Activated B cell treated with CpG ODN at 0.5 μM for 24 hours (primary cell): ENCODE measurements at regions not wholly inside any gene's neighbourhood (a gene's known extent, or its start where the extent isn't known, plus 50 kb on each side); places are given as distances from the start of the nearest gene placed in this dataset.

ENCODE experiments used
- ATAC-seq: fragments of 200-7000 bp; cut with Tn5 transposase; one replicate; pipeline ENCODE4 v1.10.0; 2021; ENCODE audit warnings: low read depth, mild to moderate bottlenecking, moderate library complexity
- CTCF ChIA-PET: fragments of 350-600 bp; sonication (Branson Sonifier 250); formaldehyde crosslinking; loops from one replicate; lab custom pipeline; 2021; ENCODE audit warnings: antibody characterized with exemption; lab: Charles Lee
- POLR2A ChIA-PET: fragments of 350-600 bp; sonication (Branson Sonifier 250); formaldehyde crosslinking; loops from one replicate; lab custom pipeline; 2021; ENCODE audit warnings: antibody characterized with exemption; lab: Charles Lee
- DNase-seq: peaks from one replicate; pipeline ENCODE4 v3.0.0; 2022
- H3K27ac Mint-ChIP-seq: one replicate; pipeline ENCODE4 v1.8.0; 2020; ENCODE audit warnings: mixed read lengths
- H3K27me3 Mint-ChIP-seq: one replicate; pipeline ENCODE4 v1.8.0; 2021; ENCODE audit warnings: mixed read lengths
- H3K36me3 Mint-ChIP-seq: one replicate; pipeline ENCODE4 v1.8.0; 2021; ENCODE audit warnings: low read depth, mixed read lengths
- H3K4me1 Mint-ChIP-seq: one replicate; pipeline ENCODE4 v1.8.0; 2021; ENCODE audit warnings: mixed read lengths
- H3K4me3 Mint-ChIP-seq: one replicate; pipeline ENCODE4 v1.8.0; 2020; ENCODE audit warnings: mild to moderate bottlenecking, mixed read lengths
- H3K9me3 Mint-ChIP-seq: one replicate; pipeline ENCODE4 v1.8.0; 2020; ENCODE audit warnings: mixed read lengths
- CTCF ChIP-seq: fragments of 200-600 bp; IDR thresholded peaks from one replicate; pipeline ENCODE4 v1.8.0; 2022; ENCODE audit warnings: antibody characterized with exemption, mild to moderate bottlenecking
- intact Hi-C: fragments of 100-400 bp; cut with micrococcal nuclease; formaldehyde crosslinking; loops from one replicate; pipeline ENCODE4 v1.15.1; 2024

- Mint-ChIP-seq H3K4me3 (no peak overlapping the region), H3K9me3 (peaks cover 2% of the 10 kb centered on the region), H3K27ac (no peak overlapping the region), H3K36me3 (no peaks in the 10 kb centered on the region), H3K4me1 (peaks cover 8% of the 10 kb centered on the region), H3K27me3 (no peaks in the 10 kb centered on the region)
- ChIA-PET POLR2A (no interaction called here), CTCF (no interaction called here)
- no peak for TF ChIP-seq CTCF
- DNase-seq (no peak), ATAC-seq (no peak)
- intact Hi-C loops = no loop called here
Measured at GRCh38 chr2:173446722-173447121, 92.0 kb downstream of the CDCA7 start.

GRCh38 chr2:173448938-173449471 lies 94.3 kb downstream of the CDCA7 start:
- peaks cover 5% of the 10 kb centered on the region for H3K27me3 Mint-ChIP-seq
- CTCF ChIA-PET = interaction anchor here (1.0 to 1.1 kb wide), 2 partner anchors 421 to 892 kb away, joined by 4 read pairs; no protein-coding TSS in a partner anchor
- no peak overlapping the region for H3K27ac Mint-ChIP-seq
- intact Hi-C loops = no loop called here
- peaks cover 2% of the 10 kb centered on the region for H3K9me3 Mint-ChIP-seq
- H3K4me3 Mint-ChIP-seq = peak overlapping the region; percentile 72
- DNase-seq (no peak), ATAC-seq (peak; percentile 70)
- no peak for TF ChIP-seq CTCF
- H3K36me3 Mint-ChIP-seq = no peaks in the 10 kb centered on the region
- peaks cover 8% of the 10 kb centered on the region for H3K4me1 Mint-ChIP-seq
- POLR2A ChIA-PET = interaction anchor here (0.5 kb wide), 1 partner anchor 492 kb away, joined by 4 read pairs; no protein-coding TSS in a partner anchor

- Mint-ChIP-seq H3K9me3 (peaks cover 2% of the 10 kb centered on the region), H3K27me3 (peaks cover 5% of the 10 kb centered on the region), H3K4me3 (no peak overlapping the region), H3K4me1 (peaks cover 8% of the 10 kb centered on the region), H3K36me3 (no peaks in the 10 kb centered on the region), H3K27ac (no peak overlapping the region)
- intact Hi-C loops = no loop called here
- no peak for ATAC-seq
- ChIA-PET POLR2A (no interaction called here), CTCF (no interaction called here)
- no peak for DNase-seq
- no peak for TF ChIP-seq CTCF
Measured at GRCh38 chr2:173451118-173451517, 96.4 kb downstream of the CDCA7 start.

GRCh38 chr2:173451941-173452340 lies 97.3 kb downstream of the CDCA7 start:
- DNase-seq = no peak
- H3K27ac Mint-ChIP-seq = no peak overlapping the region
- ChIA-PET CTCF (no interaction called here), POLR2A (no interaction called here)
- no peak for TF ChIP-seq CTCF
- H3K4me1 Mint-ChIP-seq = peaks cover 8% of the 10 kb centered on the region
- no peaks in the 10 kb centered on the region for H3K36me3 Mint-ChIP-seq
- intact Hi-C loops = no loop called here
- H3K9me3 Mint-ChIP-seq = peaks cover 2% of the 10 kb centered on the region
- no peak for ATAC-seq
- H3K27me3 Mint-ChIP-seq = peaks cover 5% of the 10 kb centered on the region
- H3K4me3 Mint-ChIP-seq = no peak overlapping the region

GRCh38 chr2:173452416-173452815 lies 97.7 kb downstream of the CDCA7 start:
- Mint-ChIP-seq H3K36me3 (no peaks in the 10 kb centered on the region), H3K4me3 (no peak overlapping the region), H3K9me3 (peaks cover 2% of the 10 kb centered on the region), H3K4me1 (peaks cover 8% of the 10 kb centered on the region), H3K27ac (no peak overlapping the region), H3K27me3 (peaks cover 8% of the 10 kb centered on the region)
- DNase-seq = no peak
- ChIA-PET CTCF (no interaction called here), POLR2A (no interaction called here)
- TF ChIP-seq CTCF = no peak
- intact Hi-C loops = no loop called here
- ATAC-seq = no peak
